Activated CD4-positive, alpha-beta T cell treated with anti-CD3 and anti-CD28 coated beads, Interleukin-2, amount 50 U/mL, for 16 hours (primary cell): ENCODE measurements at regions not wholly inside any gene's neighbourhood (a gene's known extent, or its start where the extent isn't known, plus 50 kb on each side); places are given as distances from the start of the nearest gene placed in this dataset.

Experiments used
- DNase-seq: peaks from one replicate; pipeline ENCODE4 v3.0.0-alpha.2; 2020

DNA sequence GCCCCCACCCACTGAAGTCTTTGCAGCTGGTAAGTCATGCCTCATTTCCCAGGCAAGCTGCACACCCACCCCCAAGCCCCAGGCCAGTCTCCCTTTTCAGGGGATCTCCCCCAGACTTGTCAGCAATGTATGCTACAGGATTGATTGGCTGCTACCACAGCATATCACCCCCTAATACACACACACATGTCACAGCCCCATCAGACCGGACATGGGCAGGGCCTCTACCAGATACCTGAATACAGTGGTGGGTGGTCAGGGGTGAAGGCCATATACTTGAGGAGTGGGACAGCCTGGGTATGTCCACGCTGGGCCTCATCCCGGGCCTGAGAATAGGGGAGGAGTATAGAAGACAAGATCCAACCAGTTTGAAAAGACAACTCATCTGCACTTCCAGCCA lies 63.4 kb upstream of the ARAP3 start:
- DNase-seq = no peak

DNA sequence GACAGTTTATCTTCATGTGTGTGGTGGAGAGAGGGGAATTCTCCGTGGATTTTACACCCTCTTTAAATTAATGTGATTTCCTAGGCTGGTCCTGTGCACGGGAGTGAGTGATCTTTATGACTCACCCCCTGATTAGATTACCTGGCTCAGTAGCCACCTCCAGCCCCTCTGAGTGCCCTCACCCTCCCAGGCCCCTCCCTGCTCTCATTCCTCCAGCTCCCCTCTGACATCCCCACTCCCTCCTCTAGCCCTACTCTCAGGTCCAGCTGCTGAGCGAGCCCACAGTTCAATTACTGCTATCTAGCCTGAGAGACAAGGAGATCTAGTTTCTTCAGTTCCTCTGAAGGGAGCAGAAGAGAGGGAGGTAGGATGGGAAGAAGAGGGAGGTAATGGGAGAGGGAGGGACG lies 61.8 kb upstream of the ARAP3 start:
- no peak for DNase-seq

- DNase-seq = no peak
Measured at GRCh38 chr5:141742866-141743851, 61.1 kb upstream of the ARAP3 start.

GRCh38 chr5:141742144-141742543 lies 60.1 kb upstream of the ARAP3 start:
- no peak for DNase-seq

- no peak for DNase-seq
Measured at GRCh38 chr5:141740885-141741284, 58.9 kb upstream of the ARAP3 start.

DNA sequence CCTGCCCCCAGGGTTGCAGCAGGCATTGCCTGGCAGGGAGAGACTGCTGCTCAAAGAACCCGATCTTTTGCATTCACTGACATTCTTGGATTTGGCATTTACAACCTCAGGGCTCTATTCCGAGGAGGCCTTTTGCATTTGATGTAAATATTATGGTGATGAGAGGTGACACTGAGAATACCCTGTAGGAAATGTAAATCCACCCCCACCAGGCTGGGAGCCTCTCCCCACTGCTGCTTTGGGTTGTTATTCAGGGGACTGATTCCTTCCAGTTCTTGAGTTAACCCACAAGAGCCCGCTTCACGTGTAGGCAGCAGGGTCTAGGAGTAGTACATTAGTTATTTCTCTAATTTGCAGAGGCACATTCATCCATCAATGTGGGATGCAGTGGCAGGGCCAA lies 55.5 kb upstream of the ARAP3 start:
- no peak for DNase-seq

GRCh38 chr5:141735823-141736222 lies 53.8 kb upstream of the ARAP3 start:
- DNase-seq = no peak

DNA sequence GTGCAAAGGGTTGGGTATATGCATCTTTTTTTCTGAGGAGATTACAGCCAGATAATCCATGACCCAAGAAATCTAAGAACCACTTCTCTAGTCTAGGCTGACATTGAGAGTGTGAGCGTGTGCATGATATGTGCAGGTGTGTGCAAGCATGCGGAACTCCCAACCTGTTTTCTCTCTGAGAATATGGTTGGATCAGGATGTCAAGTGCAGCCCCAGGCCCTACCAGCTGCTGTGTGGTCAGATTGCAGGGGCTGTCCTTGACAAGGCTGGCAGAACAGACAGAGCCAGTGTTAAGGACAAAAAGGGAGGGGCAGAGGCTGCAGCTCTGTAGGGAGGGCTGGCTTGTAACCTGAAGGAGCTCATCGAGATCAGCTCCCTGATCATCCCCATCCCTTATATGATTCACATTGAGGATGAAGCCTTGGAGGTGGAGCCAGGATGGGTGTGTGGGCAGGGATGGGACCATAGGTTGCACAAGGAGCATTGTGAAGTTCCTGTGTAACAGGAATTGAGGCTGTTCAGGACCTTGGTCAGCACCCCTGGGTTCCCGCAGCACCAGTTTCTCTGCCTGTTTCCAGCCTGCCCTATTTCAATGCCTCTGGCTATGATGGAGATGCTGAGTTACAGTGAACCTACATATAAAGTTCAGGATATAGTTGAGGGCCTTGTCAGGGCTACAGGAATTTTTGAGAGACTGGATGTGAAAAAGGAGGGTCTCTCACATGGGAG lies 52.6 kb upstream of the ARAP3 start:
- DNase-seq = peak; percentile 16

- DNase-seq = no peak
Measured at GRCh38 chr5:141733198-141733597, 51.2 kb upstream of the ARAP3 start.

- DNase-seq = no peak
Measured at GRCh38 chr5:141732417-141732816, 50.4 kb upstream of the ARAP3 start.
